DND-41 (cell line): ENCODE measurements at regions not wholly inside any gene's neighbourhood (a gene's known extent, or its start where the extent isn't known, plus 50 kb on each side); places are given as distances from the start of the nearest gene placed in this dataset.

Experiments used
- CTCF ChIP-seq: IDR thresholded peaks from 2 replicates; pipeline ENCODE4 v1.5.1; 2012; ENCODE audit warnings: borderline replicate concordance, low read length, moderate library complexity, mild to moderate bottlenecking; ENCODE audit not compliant: poor library complexity, severe bottlenecking; ENCODE audit errors: extremely low read depth
- EZH2 ChIP-seq: IDR thresholded peaks from 3 replicates; pipeline ENCODE4 v1.6.1; 2012; ENCODE audit warnings: borderline replicate concordance, low read depth, mild to moderate bottlenecking, moderate library complexity, low read length, inconsistent platforms; ENCODE audit not compliant: severe bottlenecking

DNA sequence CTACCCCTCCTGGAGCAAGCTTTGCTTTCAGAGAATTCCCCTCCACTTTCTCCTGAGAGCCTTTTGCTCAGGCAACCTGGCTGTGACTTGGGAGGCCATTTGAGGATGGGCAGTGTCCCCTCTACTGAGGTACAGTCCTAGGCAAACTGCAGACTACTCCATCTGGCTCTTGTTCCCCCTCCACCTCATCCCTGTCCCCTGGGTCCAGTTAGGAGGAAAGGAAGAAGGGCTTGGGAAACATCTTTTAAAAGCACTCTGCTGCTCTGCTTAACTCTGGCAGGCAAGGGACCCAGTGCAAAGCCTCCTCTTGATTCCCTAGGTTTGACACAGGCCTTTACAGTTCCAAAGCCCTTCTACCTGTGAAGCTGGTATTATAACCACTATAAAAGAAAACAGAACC, 108.2 kb downstream of the NAV1 start:
- TF ChIP-seq CTCF = no peak
- no peak for TF ChIP-seq EZH2
